Astrocyte (in vitro differentiated cells and primary cell): ENCODE measurements at regions not wholly inside any gene's neighbourhood (a gene's known extent, or its start where the extent isn't known, plus 50 kb on each side); places are given as distances from the start of the nearest gene placed in this dataset.

ENCODE experiments used
- EZH2 ChIP-seq: IDR thresholded peaks from 2 replicates; pipeline ENCODE4 v1.6.1; 2012; ENCODE audit warnings: mild to moderate bottlenecking, low read length, inconsistent platforms; ENCODE audit not compliant: insufficient read depth
- TF ChIP-seq, protein P1 (sequence below): IDR thresholded peaks from 2 replicates; pipeline ENCODE4 v1.5.1; 2011; ENCODE audit warnings: low read depth, mild to moderate bottlenecking, inconsistent platforms, low read length, moderate library complexity; ENCODE audit not compliant: insufficient read depth

DNA sequence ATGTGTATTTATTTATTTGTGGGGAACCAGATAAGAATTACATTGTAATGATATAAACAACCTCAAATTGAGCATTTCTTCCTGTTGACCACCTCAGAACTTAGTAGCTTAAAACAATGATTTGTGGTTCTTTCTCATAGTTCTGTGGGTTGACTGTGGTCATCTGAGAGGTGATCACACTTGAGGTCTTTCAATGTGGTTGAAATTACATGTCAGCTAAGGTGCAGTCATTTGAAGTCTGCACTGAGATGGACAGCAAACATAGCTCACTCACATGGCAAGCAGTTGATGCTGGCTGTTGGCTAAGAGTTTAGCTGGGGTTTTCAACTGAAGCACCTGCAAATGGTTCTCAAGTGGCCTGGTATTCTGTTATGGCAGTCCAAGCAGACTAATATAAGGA lies 436.7 kb upstream of the MAP3K7 start:
- TF ChIP-seq, protein P1, sequence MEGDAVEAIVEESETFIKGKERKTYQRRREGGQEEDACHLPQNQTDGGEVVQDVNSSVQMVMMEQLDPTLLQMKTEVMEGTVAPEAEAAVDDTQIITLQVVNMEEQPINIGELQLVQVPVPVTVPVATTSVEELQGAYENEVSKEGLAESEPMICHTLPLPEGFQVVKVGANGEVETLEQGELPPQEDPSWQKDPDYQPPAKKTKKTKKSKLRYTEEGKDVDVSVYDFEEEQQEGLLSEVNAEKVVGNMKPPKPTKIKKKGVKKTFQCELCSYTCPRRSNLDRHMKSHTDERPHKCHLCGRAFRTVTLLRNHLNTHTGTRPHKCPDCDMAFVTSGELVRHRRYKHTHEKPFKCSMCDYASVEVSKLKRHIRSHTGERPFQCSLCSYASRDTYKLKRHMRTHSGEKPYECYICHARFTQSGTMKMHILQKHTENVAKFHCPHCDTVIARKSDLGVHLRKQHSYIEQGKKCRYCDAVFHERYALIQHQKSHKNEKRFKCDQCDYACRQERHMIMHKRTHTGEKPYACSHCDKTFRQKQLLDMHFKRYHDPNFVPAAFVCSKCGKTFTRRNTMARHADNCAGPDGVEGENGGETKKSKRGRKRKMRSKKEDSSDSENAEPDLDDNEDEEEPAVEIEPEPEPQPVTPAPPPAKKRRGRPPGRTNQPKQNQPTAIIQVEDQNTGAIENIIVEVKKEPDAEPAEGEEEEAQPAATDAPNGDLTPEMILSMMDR = no peak
- TF ChIP-seq EZH2 = no peak
